IMR-90 (cell line): ENCODE measurements at regions not wholly inside any gene's neighbourhood (a gene's known extent, or its start where the extent isn't known, plus 50 kb on each side); places are given as distances from the start of the nearest gene placed in this dataset.

Experiments
- ATAC-seq: fragments of 200-7000 bp; cut with Tn5 transposase; 2 replicates; pipeline ENCODE4 v1.9.1; 2020; ENCODE audit warnings: low read depth, mild to moderate bottlenecking, moderate library complexity
- BruUV-seq: library from RNA; stranded (reverse); fragments of 400-500 nt; replicated peaks from 2 replicates; lab custom pipeline; 2021; lab: Mats Ljungman, UMichigan
- CTCF ChIA-PET: fragments of 300-600 bp; formaldehyde crosslinking; extraction: SDS; loops from one replicate; lab custom pipeline; 2021; ENCODE audit warnings: antibody characterized with exemption; lab: Yijun Ruan, JAX
- POLR2A ChIA-PET: fragments of 300-600 bp; sonication (Branson Sonifier 250); formaldehyde crosslinking; loops from one replicate; lab custom pipeline; 2022; ENCODE audit warnings: antibody characterized with exemption; ENCODE audit not compliant: unreplicated experiment; lab: Charles Lee
- DNase-seq: peaks from one replicate; pipeline ENCODE4 v3.0.0; 2013
- H2AFZ ChIP-seq: replicated peaks from 2 replicates; pipeline ENCODE3; 2013; ENCODE audit warnings: low read length, mild to moderate bottlenecking; ENCODE audit not compliant: poor library complexity
- H2AK5ac ChIP-seq: 2 replicates; pipeline ENCODE4 v1.6.1; 2013; ENCODE audit warnings: low read depth, low read length, inconsistent platforms
- H2AK9ac ChIP-seq: replicated peaks from 2 replicates; pipeline ENCODE3; 2013; ENCODE audit warnings: mild to moderate bottlenecking, low read depth, low read length, moderate library complexity; ENCODE audit not compliant: poor library complexity
- H2BK120ac ChIP-seq: 2 replicates; pipeline ENCODE4 v1.6.1; 2013; ENCODE audit warnings: low read depth, low read length, inconsistent platforms
- H2BK15ac ChIP-seq: 3 replicates; pipeline ENCODE4 v1.6.1; 2013; ENCODE audit warnings: low read depth, low read length, inconsistent platforms
- H2BK20ac ChIP-seq: 2 replicates; pipeline ENCODE4 v1.6.1; 2013; ENCODE audit warnings: low read depth, mild to moderate bottlenecking, inconsistent platforms, low read length, moderate library complexity
- H2BK5ac ChIP-seq: 2 replicates; pipeline ENCODE4 v1.6.1; 2013; ENCODE audit warnings: mild to moderate bottlenecking, low read depth, low read length, inconsistent platforms; ENCODE audit not compliant: poor library complexity, severe bottlenecking
- H3K14ac ChIP-seq: replicated peaks from 2 replicates; pipeline ENCODE4 v1.6.1; 2013; ENCODE audit warnings: low read depth, low read length, inconsistent platforms
- H3K18ac ChIP-seq: 2 replicates; pipeline ENCODE4 v1.6.1; 2013; ENCODE audit warnings: low read depth, low read length, control low read depth
- H3K23ac ChIP-seq: 2 replicates; pipeline ENCODE4 v1.6.1; 2013; ENCODE audit warnings: low read depth, low read length, inconsistent platforms
- H3K27ac ChIP-seq: 2 replicates; pipeline ENCODE4 v1.5.1; 2013; ENCODE audit warnings: mild to moderate bottlenecking, control low read depth, low read length; ENCODE audit not compliant: insufficient read depth
- H3K27me3 ChIP-seq: 2 replicates; pipeline ENCODE4 v1.6.1; 2013; ENCODE audit warnings: low read length; ENCODE audit not compliant: control insufficient read depth, insufficient read depth
- H3K36me3 ChIP-seq: 2 replicates; pipeline ENCODE4 v1.6.1; 2013; ENCODE audit warnings: low read length, mixed read lengths; ENCODE audit not compliant: control insufficient read depth, insufficient read depth
- H3K4ac ChIP-seq: 2 replicates; pipeline ENCODE4 v1.6.1; 2013; ENCODE audit warnings: low read depth, low read length, inconsistent platforms
- H3K4me1 ChIP-seq: 2 replicates; pipeline ENCODE4 v1.6.1; 2013; ENCODE audit warnings: low read length, mixed read lengths; ENCODE audit not compliant: control insufficient read depth, insufficient read depth
- H3K4me2 ChIP-seq: 2 replicates; pipeline ENCODE4 v1.6.1; 2013; ENCODE audit warnings: low read depth, mild to moderate bottlenecking, control low read depth, low read length, moderate library complexity
- H3K4me3 ChIP-seq: 2 replicates; pipeline ENCODE4 v1.5.1; 2013; ENCODE audit warnings: low read depth, mild to moderate bottlenecking, control low read depth, low read length, moderate library complexity; ENCODE audit not compliant: insufficient read depth
- H3K56ac ChIP-seq: 2 replicates; pipeline ENCODE4 v1.6.1; 2013; ENCODE audit warnings: low read length, inconsistent platforms; ENCODE audit not compliant: insufficient read depth; ENCODE audit errors: extremely low read depth
- H3K79me1 ChIP-seq, 2 experiments: 2 replicates each; pipeline ENCODE4 v1.6.1; 2013; ENCODE audit warnings: low read length in 2 of 2, inconsistent platforms in 1 of 2, low read depth in 1 of 2
- H3K9ac ChIP-seq: 2 replicates; pipeline ENCODE4 v1.6.1; 2013; ENCODE audit warnings: low read depth, low read length, control low read depth
- H3K9me1 ChIP-seq: 2 replicates; pipeline ENCODE4 v1.6.1; 2013; ENCODE audit warnings: low read length, inconsistent platforms; ENCODE audit not compliant: insufficient read depth
- H3K9me3 ChIP-seq: 2 replicates; pipeline ENCODE4 v1.6.1; 2013; ENCODE audit warnings: low read length; ENCODE audit not compliant: control insufficient read depth, insufficient read depth
- H4K20me1 ChIP-seq: 2 replicates; pipeline ENCODE4 v1.6.1; 2013; ENCODE audit warnings: low read length, inconsistent platforms; ENCODE audit not compliant: insufficient read depth
- H4K5ac ChIP-seq: 2 replicates; pipeline ENCODE4 v1.6.1; 2013; ENCODE audit warnings: mild to moderate bottlenecking, low read depth, low read length, control low read depth
- H4K8ac ChIP-seq, 2 experiments: 2 replicates each; pipeline ENCODE4 v1.6.1; 2013; ENCODE audit warnings: low read depth in 2 of 2, low read length in 2 of 2, control low read depth in 1 of 2, inconsistent platforms in 1 of 2
- H4K91ac ChIP-seq: 2 replicates; pipeline ENCODE4 v1.6.1; 2013; ENCODE audit warnings: low read depth, low read length, inconsistent platforms; ENCODE audit not compliant: insufficient read depth
- CHD1 ChIP-seq: IDR thresholded peaks from 2 replicates; pipeline ENCODE4 v1.6.1; 2012; ENCODE audit warnings: low read depth, low read length, improper control_type of control experiment
- FOS ChIP-seq: fragments of 150-350 bp; IDR thresholded peaks from 2 replicates; pipeline ENCODE4 v1.6.1; 2016; ENCODE audit warnings: low read depth, low read length
- MAFK ChIP-seq: IDR thresholded peaks from 2 replicates; pipeline ENCODE4 v1.6.1; 2012; ENCODE audit warnings: low read depth, low read length, improper control_type of control experiment
- NFE2L2 ChIP-seq: fragments of 150-350 bp; IDR thresholded peaks from 2 replicates; pipeline ENCODE4 v1.6.1; 2016; ENCODE audit warnings: low read depth, mild to moderate bottlenecking, low read length
- RCOR1 ChIP-seq: IDR thresholded peaks from 2 replicates; pipeline ENCODE4 v1.6.1; 2012; ENCODE audit warnings: mild to moderate bottlenecking, low read length, improper control_type of control experiment; ENCODE audit not compliant: insufficient replicate concordance
- RFX5 ChIP-seq: IDR thresholded peaks from 2 replicates; pipeline ENCODE4 v1.8.0; 2012; ENCODE audit warnings: low read depth, mild to moderate bottlenecking, low read length, moderate library complexity
- SMC3 ChIP-seq: fragments of 150-350 bp; IDR thresholded peaks from 2 replicates; pipeline ENCODE4 v1.6.1; 2016; ENCODE audit warnings: low read depth, mild to moderate bottlenecking, antibody characterized with exemption, low read length, moderate library complexity
- WGBS, 2 experiments: methylation state at CpG; one replicate each; pipeline versions ENCODE4 v1.1.5 to v1.1.7; 2013; ENCODE audit warnings: missing lambda C conversion rate in 2 of 2; ENCODE audit not compliant: insufficient read length in 1 of 2; ENCODE audit errors: extremely low coverage in 2 of 2; 5-methylcytosine and 5-hydroxymethylcytosine counted together
- dilution Hi-C: fragments of 300-500 bp; cut with HindIII; formaldehyde crosslinking; loops from one replicate; pipeline ENCODE4 v1.14.3; 2018; ENCODE audit warnings: low sequenced_read_pairs; ENCODE audit not compliant: unreplicated experiment
- in situ Hi-C: fragments of 300-500 bp; cut with MboI; formaldehyde crosslinking; loops from 3 replicates; pipeline ENCODE4 v1.14.3; 2019; ENCODE audit warnings: low sequenced_read_pairs, inconsistent platforms, mixed read lengths
- intact Hi-C: fragments of 100-400 bp; cut with micrococcal nuclease; formaldehyde crosslinking; loops from 2 replicates; pipeline ENCODE4 v1.10.0; 2022
- TF ChIP-seq, protein P1 (sequence below): fragments of 150-350 bp; IDR thresholded peaks from 2 replicates; pipeline ENCODE4 v1.6.1; 2016; ENCODE audit warnings: low read depth, mild to moderate bottlenecking, low read length, moderate library complexity, borderline replicate concordance

GRCh38 chr3:6132684-6133432, 728.1 kb upstream of the GRM7 start:
- Histone ChIP-seq H2BK20ac (no peak overlapping the region), H3K9ac (no peak overlapping the region), H3K4ac (no peak overlapping the region), H4K91ac (no peak overlapping the region), H2AFZ (no peak overlapping the region), H4K8ac (no peak overlapping the region), H2BK5ac (no peak overlapping the region), H2BK15ac (no peak overlapping the region), H4K5ac (no peak overlapping the region), H3K23ac (no peak overlapping the region), H2AK5ac (no peak overlapping the region), H4K20me1 (no peaks in the 10 kb centered on the region), H3K18ac (no peak overlapping the region), H3K4me2 (no peak overlapping the region), H3K9me1 (no peaks in the 10 kb centered on the region), H3K56ac (no peak overlapping the region), H3K27me3 (no peaks in the 10 kb centered on the region), H3K79me1 (no peaks in the 10 kb centered on the region), H3K9me3 (0 out of 2 replicates have a peak, but pooled peaks cover 8% of the 10 kb centered on the region), H3K4me1 (no peaks in the 10 kb centered on the region), H3K14ac (no peak overlapping the region), H3K36me3 (no peaks in the 10 kb centered on the region), H3K4me3 (no peak overlapping the region), H2BK120ac (no peak overlapping the region), H3K27ac (no peak overlapping the region), H2AK9ac (no peak overlapping the region)
- ATAC-seq = no peak
- no peak for DNase-seq
- intact Hi-C loops (no loop called here), in situ Hi-C loops (no loop called here), dilution Hi-C loops (no loop called here)
- no peak for TF ChIP-seq SMC3
- TF ChIP-seq, protein P1, sequence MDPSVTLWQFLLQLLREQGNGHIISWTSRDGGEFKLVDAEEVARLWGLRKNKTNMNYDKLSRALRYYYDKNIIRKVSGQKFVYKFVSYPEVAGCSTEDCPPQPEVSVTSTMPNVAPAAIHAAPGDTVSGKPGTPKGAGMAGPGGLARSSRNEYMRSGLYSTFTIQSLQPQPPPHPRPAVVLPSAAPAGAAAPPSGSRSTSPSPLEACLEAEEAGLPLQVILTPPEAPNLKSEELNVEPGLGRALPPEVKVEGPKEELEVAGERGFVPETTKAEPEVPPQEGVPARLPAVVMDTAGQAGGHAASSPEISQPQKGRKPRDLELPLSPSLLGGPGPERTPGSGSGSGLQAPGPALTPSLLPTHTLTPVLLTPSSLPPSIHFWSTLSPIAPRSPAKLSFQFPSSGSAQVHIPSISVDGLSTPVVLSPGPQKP = no peak
- TF ChIP-seq NFE2L2 = no peak
- no peak for TF ChIP-seq MAFK
- no peak for TF ChIP-seq FOS
- no peak for TF ChIP-seq CHD1
- no peak for TF ChIP-seq RCOR1
- no peak for TF ChIP-seq RFX5
- BruUV-seq = no TSS peak
- WGBS, 2 experiments = 34% methylated on average over 2 of the region's 8 CpGs; no CpG with 5 or more reads in 1 of the 2 experiments
- CTCF ChIA-PET = no interaction called here
- POLR2A ChIA-PET = no interaction called here
